HG03575 (cell line): ENCODE measurements at regions not wholly inside any gene's neighbourhood (a gene's known extent, or its start where the extent isn't known, plus 50 kb on each side); places are given as distances from the start of the nearest gene placed in this dataset.

Experiments used
- ATAC-seq: cut with Tn5 transposase; IDR thresholded peaks from one replicate; pipeline ENCODE4 v1.9.1; 2021; ENCODE audit not compliant: unreplicated experiment, insufficient number of reproducible peaks, low FRiP score; ENCODE audit errors: extremely low read depth

GRCh38 chr1:38243106-38243505, 196.5 kb upstream of the POU3F1 start:
- ATAC-seq: no peak

GRCh38 chr1:38242506-38242905, 195.9 kb upstream of the POU3F1 start:
- ATAC-seq: no peak

- no peak for ATAC-seq
Measured at GRCh38 chr1:38241594-38242334, 195.2 kb upstream of the POU3F1 start.

- no peak for ATAC-seq
Measured at GRCh38 chr1:38240618-38241017, 194.0 kb upstream of the POU3F1 start.

- ATAC-seq: no peak
Measured at GRCh38 chr1:38239258-38239835, 192.8 kb upstream of the POU3F1 start.

GRCh38 chr1:38238294-38238693, 191.7 kb upstream of the POU3F1 start:
- no peak for ATAC-seq

- ATAC-seq: no peak
Measured at GRCh38 chr1:38235705-38236104, 189.1 kb upstream of the POU3F1 start.

- no peak for ATAC-seq
Measured at GRCh38 chr1:38231941-38232340, 185.3 kb upstream of the POU3F1 start.

- ATAC-seq: no peak
Measured at GRCh38 chr1:38228718-38229117, 182.1 kb upstream of the POU3F1 start.

- no peak for ATAC-seq
Measured at GRCh38 chr1:38225745-38226144, 179.2 kb upstream of the POU3F1 start.

- no peak for ATAC-seq
Measured at GRCh38 chr1:38223391-38223790, 176.8 kb upstream of the POU3F1 start.

GRCh38 chr1:38222891-38223290, 176.3 kb upstream of the POU3F1 start:
- ATAC-seq: no peak

- ATAC-seq: no peak
Measured at GRCh38 chr1:38221006-38221649, 174.5 kb upstream of the POU3F1 start.

GRCh38 chr1:38217316-38217715, 170.7 kb upstream of the POU3F1 start:
- ATAC-seq: no peak

GRCh38 chr1:38213646-38214434, 167.2 kb upstream of the POU3F1 start:
- ATAC-seq: no peak

GRCh38 chr1:38210895-38211177, 164.2 kb upstream of the POU3F1 start:
- no peak for ATAC-seq

- no peak for ATAC-seq
Measured at GRCh38 chr1:38210021-38210894, 163.7 kb upstream of the POU3F1 start.

GRCh38 chr1:38208716-38209632, 162.4 kb upstream of the POU3F1 start:
- no peak for ATAC-seq
